ENCODE measurements at regions not wholly inside any gene's neighbourhood (a gene's known extent, or its start where the extent isn't known, plus 50 kb on each side); places are given as distances from the start of the nearest gene placed in this dataset.

- DNase-seq (no peak), ATAC-seq (ENCODE audit: poor library complexity) (no peak)
- intact Hi-C loops (cut with DNase I), result no loop called here
Measured at GRCh38 chr18:57853133-57853532, 50.0 kb upstream of the ATP8B1 start.

Data from Right ventricle myocardium superior (tissue), 1 donor.